H1 (cell line): ENCODE measurements at regions not wholly inside any gene's neighbourhood (a gene's known extent, or its start where the extent isn't known, plus 50 kb on each side); places are given as distances from the start of the nearest gene placed in this dataset.

ENCODE experiments used
- CTCF ChIA-PET: fragments of 300-600 bp; sonication (Branson Sonifier 250); formaldehyde crosslinking; loops from one replicate; lab custom pipeline; 2021; ENCODE audit not compliant: partially characterized antibody; lab: Charles Lee
- POLR2A ChIA-PET: fragments of 300-600 bp; sonication (Branson Sonifier 250); formaldehyde crosslinking; loops from one replicate; lab custom pipeline; 2021; ENCODE audit warnings: inconsistent platforms; ENCODE audit not compliant: partially characterized antibody; lab: Charles Lee
- DNase-seq, 2 experiments: peaks; one replicate each; pipeline versions ENCODE4 v3.0.0 to v3.0.0-alpha.2; 2010 to 2022; ENCODE audit warnings: low spot score in 2 of 2, low read depth in 1 of 2, mixed read lengths in 1 of 2
- FAIRE-seq: peaks from 2 replicates; lab custom pipeline; 2011; peaks lifted over from hg19 to GRCh38; lab: Jason Lieb, UNC
- H2AFZ ChIP-seq: 2 replicates; pipeline ENCODE4 v1.8.1; 2012; ENCODE audit warnings: low read length, inconsistent platforms
- H2AK5ac ChIP-seq: 2 replicates; pipeline ENCODE4 v1.6.1; 2013; ENCODE audit warnings: low read depth, low read length
- H2BK120ac ChIP-seq: replicated peaks from 2 replicates; pipeline ENCODE3; 2013; ENCODE audit warnings: low read depth, low read length, inconsistent platforms
- H2BK12ac ChIP-seq: 2 replicates; pipeline ENCODE4 v1.6.1; 2013; ENCODE audit warnings: low read depth, low read length
- H2BK15ac ChIP-seq: 2 replicates; pipeline ENCODE4 v1.6.1; 2013; ENCODE audit warnings: low read length
- H2BK20ac ChIP-seq: 2 replicates; pipeline ENCODE4 v1.6.1; 2013; ENCODE audit warnings: low read length
- H2BK5ac ChIP-seq: 2 replicates; pipeline ENCODE4 v1.6.1; 2013; ENCODE audit warnings: low read depth, low read length
- H3K14ac ChIP-seq: 2 replicates; pipeline ENCODE4 v1.6.1; 2013; ENCODE audit warnings: inconsistent platforms; ENCODE audit not compliant: insufficient read length
- H3K18ac ChIP-seq: 2 replicates; pipeline ENCODE4 v1.6.1; 2013; ENCODE audit warnings: low read length; ENCODE audit errors: extremely low read depth
- H3K23ac ChIP-seq: 2 replicates; pipeline ENCODE4 v1.6.1; 2013; ENCODE audit warnings: inconsistent platforms; ENCODE audit not compliant: insufficient read length
- H3K23me2 ChIP-seq: 2 replicates; pipeline ENCODE4 v1.6.1; 2013; ENCODE audit warnings: low read depth, low read length
- H3K27ac ChIP-seq: 2 replicates; pipeline ENCODE4 v1.6.1; 2011; ENCODE audit warnings: low read depth, low read length, inconsistent platforms
- H3K27me3 ChIP-seq, 4 experiments: replicated peaks in 1 of 4; 1 replicate in 1 of 4; 2 replicates in 3 of 4; pipeline versions ENCODE4 v1.6.1 to v1.8.1; 2011 to 2013; ENCODE audit warnings: low read length in 3 of 4, mild to moderate bottlenecking in 3 of 4, inconsistent platforms in 2 of 4, mixed read lengths in 2 of 4, moderate library complexity in 1 of 4; ENCODE audit not compliant: control insufficient read depth in 3 of 4, insufficient read depth in 3 of 4; ENCODE audit errors: extremely low read depth in 1 of 4
- H3K36me3 ChIP-seq, 4 experiments: 2 replicates each; pipeline versions ENCODE4 v1.6.1 to v1.8.1; 2011 to 2013; ENCODE audit warnings: mild to moderate bottlenecking in 4 of 4, low read length in 3 of 4, moderate library complexity in 2 of 4, control low read depth in 1 of 4, inconsistent platforms in 1 of 4; ENCODE audit not compliant: insufficient read depth in 4 of 4, control insufficient read depth in 2 of 4
- H3K4ac ChIP-seq: replicated peaks from 2 replicates; pipeline ENCODE3; 2013; ENCODE audit warnings: low read length, low read depth, mixed read lengths, inconsistent platforms; ENCODE audit not compliant: insufficient read length
- H3K4me1 ChIP-seq, 4 experiments: replicated peaks in 1 of 4; 1 replicate in 1 of 4; 2 replicates in 3 of 4; pipeline versions ENCODE4 v1.6.1 to v1.8.1; 2011 to 2013; ENCODE audit warnings: low read length in 3 of 4, inconsistent platforms in 2 of 4, mixed read lengths in 1 of 4; ENCODE audit not compliant: insufficient read depth in 4 of 4, control insufficient read depth in 3 of 4
- H3K4me2 ChIP-seq, 2 experiments: 2 replicates each; pipeline versions ENCODE4 v1.6.1 to v1.8.1; 2011 to 2013; ENCODE audit warnings: low read depth in 2 of 2, low read length in 2 of 2, control low read depth in 1 of 2, inconsistent platforms in 1 of 2, mild to moderate bottlenecking in 1 of 2; ENCODE audit not compliant: insufficient read depth in 1 of 2
- H3K4me3 ChIP-seq, 4 experiments: fragments of 200-600, 300-600 bp in 1 of 4; sonication (generic), shearing (Covaris generic), sonication (Bioruptor Twin) in 1 of 4; 2 replicates each; pipeline versions ENCODE4 v1.5.1 to v1.8.1; 2011 to 2016; ENCODE audit warnings: low read length in 4 of 4, low read depth in 3 of 4, control low read depth in 2 of 4, inconsistent platforms in 2 of 4, mild to moderate bottlenecking in 2 of 4, mixed read lengths in 1 of 4, moderate library complexity in 1 of 4; ENCODE audit not compliant: insufficient read depth in 2 of 4; ENCODE audit errors: extremely low read depth in 1 of 4
- H3K56ac ChIP-seq: replicated peaks from 2 replicates; pipeline ENCODE3; 2013; ENCODE audit warnings: low read depth, mild to moderate bottlenecking, mixed read lengths, low read length, inconsistent platforms; ENCODE audit not compliant: insufficient read length
- H3K79me1 ChIP-seq: 2 replicates; pipeline ENCODE4 v1.6.1; 2013; ENCODE audit warnings: low read depth, low read length, control low read depth
- H3K79me2 ChIP-seq, 2 experiments: 2 replicates each; pipeline versions ENCODE4 v1.6.1 to v1.8.1; 2012 to 2013; ENCODE audit warnings: low read length in 2 of 2, mild to moderate bottlenecking in 2 of 2, inconsistent platforms in 1 of 2; ENCODE audit not compliant: insufficient read depth in 2 of 2, control insufficient read depth in 1 of 2
- H3K9ac ChIP-seq, 4 experiments: replicated peaks in 1 of 4; 1 replicate in 1 of 4; 2 replicates in 3 of 4; pipeline versions ENCODE4 v1.6.1 to v1.8.1; 2011 to 2013; ENCODE audit warnings: low read depth in 3 of 4, low read length in 3 of 4, control low read depth in 2 of 4, mild to moderate bottlenecking in 2 of 4, moderate library complexity in 2 of 4, inconsistent platforms in 1 of 4; ENCODE audit errors: extremely low read depth in 1 of 4
- H3K9me3 ChIP-seq, 2 experiments: 2 replicates each; pipeline versions ENCODE4 v1.6.1 to v1.8.1; 2012 to 2013; ENCODE audit warnings: mild to moderate bottlenecking in 2 of 2, moderate library complexity in 2 of 2, control low read depth in 1 of 2, inconsistent platforms in 1 of 2, low read depth in 1 of 2, low read length in 1 of 2, mixed read lengths in 1 of 2; ENCODE audit not compliant: insufficient read depth in 2 of 2
- H4K20me1 ChIP-seq, 2 experiments: replicated peaks in 1 of 2; 2 replicates each; pipeline versions ENCODE3 to v1.8.1; 2011 to 2013; ENCODE audit warnings: inconsistent platforms in 2 of 2, low read length in 2 of 2, mild to moderate bottlenecking in 1 of 2; ENCODE audit not compliant: insufficient read depth in 2 of 2, control insufficient read depth in 1 of 2
- H4K5ac ChIP-seq: 2 replicates; pipeline ENCODE4 v1.6.1; 2013; ENCODE audit warnings: low read length, low read depth, mixed read lengths, inconsistent platforms; ENCODE audit not compliant: insufficient read length
- H4K8ac ChIP-seq: 2 replicates; pipeline ENCODE4 v1.8.0; 2013; ENCODE audit warnings: mild to moderate bottlenecking, moderate library complexity, low read length, inconsistent platforms; ENCODE audit not compliant: insufficient read depth; ENCODE audit errors: extremely low read depth
- H4K91ac ChIP-seq: replicated peaks from 2 replicates; pipeline ENCODE3; 2013; ENCODE audit warnings: low read length, mixed read lengths, inconsistent platforms; ENCODE audit not compliant: insufficient read length
- EGR1 ChIP-seq: IDR thresholded peaks from 2 replicates; pipeline ENCODE4 v1.6.1; 2011; ENCODE audit warnings: low read depth, low read length, borderline replicate concordance
- EP300 ChIP-seq, 2 experiments: IDR thresholded peaks; 1 replicate in 1 of 2; 2 replicates in 1 of 2; pipeline ENCODE4 v1.6.1; 2011 to 2012; ENCODE audit warnings: low read depth in 2 of 2, low read length in 2 of 2, mild to moderate bottlenecking in 2 of 2, borderline replicate concordance in 1 of 2, inconsistent platforms in 1 of 2, moderate library complexity in 1 of 2
- FOSL1 ChIP-seq: IDR thresholded peaks from 2 replicates; pipeline ENCODE4 v1.6.1; 2011; ENCODE audit warnings: mild to moderate bottlenecking, low read depth, low read length, moderate library complexity; ENCODE audit not compliant: insufficient read depth
- KDM4A ChIP-seq: IDR thresholded peaks from one replicate; pipeline ENCODE4 v1.7.1; 2012; ENCODE audit warnings: low read depth, mild to moderate bottlenecking, moderate library complexity, low read length, inconsistent platforms; ENCODE audit not compliant: severe bottlenecking
- NANOG ChIP-seq: IDR thresholded peaks from 2 replicates; pipeline ENCODE4 v1.6.1; 2011; ENCODE audit warnings: low read length, low read depth, mild to moderate bottlenecking, inconsistent platforms; ENCODE audit not compliant: insufficient read depth, poor library complexity, severe bottlenecking
- PHF8 ChIP-seq: fragments of 200-600 bp; sonication (generic); conservative IDR thresholded peaks from 2 replicates; pipeline ENCODE4 v1.7.1; 2012; ENCODE audit warnings: low read depth, mild to moderate bottlenecking, inconsistent platforms, low read length, moderate library complexity
- POU5F1 ChIP-seq: IDR thresholded peaks from 2 replicates; pipeline ENCODE4 v1.6.1; 2011; ENCODE audit warnings: low read depth, mild to moderate bottlenecking, low read length, moderate library complexity
- RNF2 ChIP-seq: fragments of 200-900, 300-1000 bp; sonication (generic); IDR thresholded peaks from 2 replicates; pipeline ENCODE4 v1.7.1; 2016; ENCODE audit warnings: borderline replicate concordance, low read depth, mild to moderate bottlenecking, antibody characterized with exemption, low read length; ENCODE audit not compliant: poor library complexity, severe bottlenecking; ENCODE audit errors: missing control alignments
- SP2 ChIP-seq: IDR thresholded peaks from 2 replicates; pipeline ENCODE4 v1.6.1; 2012; ENCODE audit warnings: mild to moderate bottlenecking, low read length, inconsistent platforms
- TBP ChIP-seq: IDR thresholded peaks from 2 replicates; pipeline ENCODE4 v1.6.1; 2011; ENCODE audit warnings: low read depth, low read length, improper control_type of control experiment
- ZNF274 ChIP-seq: IDR thresholded peaks from 2 replicates; pipeline ENCODE4 v1.7.0; 2012; ENCODE audit warnings: low read length, borderline replicate concordance; ENCODE audit errors: extremely low read depth
- WGBS, 2 experiments: shearing (Covaris generic) in 1 of 2; methylation state at CpG; one replicate each; pipeline versions ENCODE4 v1.1.6 to v1.1.7; 2013 to 2015; ENCODE audit warnings: low lambda C conversion rate in 2 of 2, mixed read lengths in 2 of 2, inconsistent platforms in 1 of 2, low coverage in 1 of 2, missing lambda C conversion rate in 1 of 2; ENCODE audit not compliant: insufficient replicate concordance in 2 of 2, insufficient coverage in 1 of 2, insufficient read length in 1 of 2; ENCODE audit errors: extremely low coverage in 1 of 2, missing lambda C conversion rate in 1 of 2; 5-methylcytosine and 5-hydroxymethylcytosine counted together

- H3K9me3 ChIP-seq, result no peaks in the 10 kb centered on the region
- CTCF ChIA-PET, result interaction anchor here (1.4 kb wide), 1 partner anchor 13 kb away, joined by 5 read pairs; no protein-coding TSS in a partner anchor
- TF ChIP-seq KDM4A, result no peak
- no peak for TF ChIP-seq RNF2
- TF ChIP-seq POU5F1, result no peak
- TF ChIP-seq TBP, result no peak
- no peak for TF ChIP-seq FOSL1
- no peak for TF ChIP-seq PHF8
- TF ChIP-seq NANOG, result no peak
- no peak for TF ChIP-seq EGR1
- no peak for TF ChIP-seq SP2
- TF ChIP-seq EP300 (IDR thresholded peaks at IDR 0.05; ENCODE audit: borderline replicate concordance in 1 of 2, low read depth in 2 of 2, low read length in 2 of 2), result no peak
- TF ChIP-seq ZNF274, result no peak
Observed at GRCh38 chrX:45811326-45811725, 610.6 kb upstream of the DIPK2B start.

More at GRCh38 chrX:45811326-45811725, 610.6 kb upstream of the DIPK2B start:
- Histone ChIP-seq H4K20me1 (peaks cover 5 to 23% of the 10 kb centered on the region in 2 experiments), H3K79me1 (no peaks in the 10 kb centered on the region), H3K79me2 (peaks cover 0 to 97% of the 10 kb centered on the region in 2 experiments; a peak in 3 of 4 replicates), H3K4ac (no peak overlapping the region), H3K4me2 (peak overlapping the region in 1 of 2 experiments; percentile 24; a peak in 1 of 4 replicates), H3K23ac (no peak overlapping the region), H4K8ac (no peak overlapping the region), H2AK5ac (no peak overlapping the region), H3K27me3 (no peaks in the 10 kb centered on the region), H2BK20ac (no peak overlapping the region), H3K9ac (no peak overlapping the region), H3K18ac (no peak overlapping the region), H3K4me3 (no peak overlapping the region), H2BK15ac (no peak overlapping the region), H3K14ac (no peak overlapping the region), H3K27ac (no peak overlapping the region), H3K23me2 (no peaks in the 10 kb centered on the region; the same call in 1 of the 2 replicates), H4K91ac (no peak overlapping the region), H2AFZ (no peak overlapping the region), H4K5ac (no peak overlapping the region), H3K56ac (no peak overlapping the region), H2BK5ac (no peak overlapping the region), H2BK120ac (no peak overlapping the region), H3K36me3 (peaks cover 0 to 28% (median 2%) of the 10 kb centered on the region in 4 experiments; a peak in 6 of 8 replicates), H2BK12ac (no peak overlapping the region), H3K4me1 (peaks cover 0 to 20% (median 8%) of the 10 kb centered on the region in 4 experiments; a peak in 5 of 7 replicates)
- 77% methylated on average over 2 of the region's 6 CpGs; no CpG with 5 or more reads in 1 of the 2 experiments for WGBS, 2 experiments
- FAIRE-seq, result no peak
- POLR2A ChIA-PET, result no interaction called here
- DNase-seq, result no peak
